ENCODE measurements at regions not wholly inside any gene's neighbourhood (a gene's known extent, or its start where the extent isn't known, plus 50 kb on each side); places are given as distances from the start of the nearest gene placed in this dataset.

GRCh38 chr18:68462766-68463165, 252.1 kb downstream of the TMX3 start:
- H3K27ac Mint-ChIP-seq (ENCODE audit: unreplicated experiment) = no peak overlapping the region
- DNase-seq = no peak
- H3K36me3 Mint-ChIP-seq (ENCODE audit: insufficient read depth, unreplicated experiment) = no peaks in the 10 kb centered on the region
- TF ChIP-seq CTCF (IDR thresholded peaks at IDR 0.05; ENCODE audit: unreplicated experiment) = no peak
- no peaks in the 10 kb centered on the region for H3K4me1 Mint-ChIP-seq (ENCODE audit: low read depth, unreplicated experiment)
- H3K27me3 Mint-ChIP-seq (ENCODE audit: unreplicated experiment) = no peaks in the 10 kb centered on the region
- BruUV-seq (replicated peaks) = no TSS peak
- intact Hi-C loops (cut with micrococcal nuclease; ENCODE audit: unreplicated experiment) = no loop called here
- CTCF ChIA-PET = no interaction called here
- H3K9me3 Mint-ChIP-seq (ENCODE audit: low read depth, unreplicated experiment) = no peaks in the 10 kb centered on the region
- H3K4me3 Mint-ChIP-seq (ENCODE audit: low read depth, unreplicated experiment) = no peak overlapping the region

GRCh38 chr18:68462148-68462547, 252.8 kb downstream of the TMX3 start:
- Mint-ChIP-seq H3K4me3 (ENCODE audit: low read depth, unreplicated experiment) (no peak overlapping the region), H3K4me1 (ENCODE audit: low read depth, unreplicated experiment) (peaks cover 4% of the 10 kb centered on the region), H3K36me3 (ENCODE audit: insufficient read depth, unreplicated experiment) (no peaks in the 10 kb centered on the region), H3K27ac (ENCODE audit: unreplicated experiment) (no peak overlapping the region), H3K9me3 (ENCODE audit: low read depth, unreplicated experiment) (no peaks in the 10 kb centered on the region), H3K27me3 (ENCODE audit: unreplicated experiment) (no peaks in the 10 kb centered on the region)
- TF ChIP-seq CTCF (IDR thresholded peaks at IDR 0.05; ENCODE audit: unreplicated experiment) = no peak
- CTCF ChIA-PET = no interaction called here
- DNase-seq = no peak
- BruUV-seq (replicated peaks) = no TSS peak
- intact Hi-C loops (cut with micrococcal nuclease; ENCODE audit: unreplicated experiment) = no loop called here

- intact Hi-C loops (cut with micrococcal nuclease; ENCODE audit: unreplicated experiment) = no loop called here
- Mint-ChIP-seq H3K9me3 (ENCODE audit: low read depth, unreplicated experiment) (no peaks in the 10 kb centered on the region), H3K4me1 (ENCODE audit: low read depth, unreplicated experiment) (peaks cover 8% of the 10 kb centered on the region), H3K4me3 (ENCODE audit: low read depth, unreplicated experiment) (no peak overlapping the region), H3K27ac (ENCODE audit: unreplicated experiment) (no peak overlapping the region), H3K27me3 (ENCODE audit: unreplicated experiment) (no peaks in the 10 kb centered on the region), H3K36me3 (ENCODE audit: insufficient read depth, unreplicated experiment) (no peaks in the 10 kb centered on the region)
- no peak for DNase-seq
- no TSS peak for BruUV-seq (replicated peaks)
- CTCF ChIA-PET = no interaction called here
- TF ChIP-seq CTCF (IDR thresholded peaks at IDR 0.05; ENCODE audit: unreplicated experiment) = no peak
Measured at GRCh38 chr18:68461481-68462018, 253.4 kb downstream of the TMX3 start.

- Mint-ChIP-seq H3K27ac (ENCODE audit: unreplicated experiment) (no peak overlapping the region), H3K36me3 (ENCODE audit: insufficient read depth, unreplicated experiment) (no peaks in the 10 kb centered on the region), H3K4me1 (ENCODE audit: low read depth, unreplicated experiment) (peaks cover 8% of the 10 kb centered on the region), H3K27me3 (ENCODE audit: unreplicated experiment) (no peaks in the 10 kb centered on the region), H3K4me3 (ENCODE audit: low read depth, unreplicated experiment) (no peak overlapping the region), H3K9me3 (ENCODE audit: low read depth, unreplicated experiment) (no peaks in the 10 kb centered on the region)
- BruUV-seq (replicated peaks) = no TSS peak
- no peak for DNase-seq
- no peak for TF ChIP-seq CTCF (IDR thresholded peaks at IDR 0.05; ENCODE audit: unreplicated experiment)
- intact Hi-C loops (cut with micrococcal nuclease; ENCODE audit: unreplicated experiment) = no loop called here
- CTCF ChIA-PET = no interaction called here
Measured at GRCh38 chr18:68459968-68460367, 254.9 kb downstream of the TMX3 start.
